Adrenal gland (tissue), 9 donors: ENCODE measurements at regions not wholly inside any gene's neighbourhood (a gene's known extent, or its start where the extent isn't known, plus 50 kb on each side); places are given as distances from the start of the nearest gene placed in this dataset.

Source experiments
- DNase-seq, 7 donors: peaks; one replicate each; pipeline ENCODE4 v3.0.0-alpha.2; 2019 to 2020
- H3K27ac ChIP-seq, 5 donors: fragments of 200-600 bp; sonication (generic) in 4 of 5; 1 replicate in 3 of 5; 2 replicates in 2 of 5; pipeline versions ENCODE4 v1.5.1 to v1.8.0; 2016 to 2020; ENCODE audit warnings: mild to moderate bottlenecking in 1 of 5
- H3K27me3 ChIP-seq: fragments of 200-600 bp; 2 replicates; pipeline ENCODE4 v1.8.0; 2021
- H3K36me3 ChIP-seq, 2 donors: fragments of 200-600 bp; replicated peaks in 1 of 2; 1 replicate in 1 of 2; 2 replicates in 1 of 2; pipeline versions ENCODE4 v1.5.1 to v1.8.0; 2018 to 2022
- H3K4me1 ChIP-seq, 2 donors: fragments of 200-600 bp; replicated peaks in 1 of 2; 1 replicate in 1 of 2; 2 replicates in 1 of 2; pipeline versions ENCODE4 v1.5.1 to v1.8.0; 2018 to 2021
- H3K4me3 ChIP-seq, 4 donors: fragments of 200-600 bp; sonication (generic) in 3 of 4; one replicate each; pipeline ENCODE4 v1.5.1; 2016 to 2018
- H3K9me3 ChIP-seq, 3 donors: fragments of 200-600 bp; sonication (generic) in 1 of 3; replicated peaks in 1 of 3; 1 replicate in 2 of 3; 2 replicates in 1 of 3; pipeline versions ENCODE4 v1.5.1 to v1.8.0; 2016 to 2021
- POLR2A ChIP-seq, 2 donors: fragments of 450-650 bp; IDR thresholded peaks; one replicate each; pipeline ENCODE4 v1.6.1; 2017; ENCODE audit warnings: antibody characterized with exemption in 2 of 2, mild to moderate bottlenecking in 2 of 2, moderate library complexity in 1 of 2
- WGBS, 4 donors: extraction: QIAGEN DNeasy Blood & Tissue Kit in 2 of 4; methylation state at CpG; one replicate each; pipeline versions ENCODE4 v1.1.5 to v1.1.7; 2013 to 2017; 5-methylcytosine and 5-hydroxymethylcytosine counted together
- intact Hi-C, 2 donors: fragments of 100-400 bp; cut with DNase I; formaldehyde crosslinking; loops; one replicate each; pipeline versions ENCODE4 v1.14.1 to v1.15.0; 2022 to 2023
- TF ChIP-seq, protein P1 (sequence below), 6 experiments: fragments of 450-650 bp in 4 of 6; fragments of 200-600 bp in 2 of 6; sonication (generic) in 1 of 6; IDR thresholded peaks; 1 replicate in 5 of 6; 2 replicates in 1 of 6; pipeline versions ENCODE4 v1.5.1 to v1.8.0; 2016 to 2021; ENCODE audit warnings: antibody characterized with exemption in 6 of 6, mild to moderate bottlenecking in 2 of 6, moderate library complexity in 1 of 6
- donor health status: healthy with polysubstance abuse.
- donor health status: Bipolar disorder and iron deficiency.
- donor health status: DM: yes; HTN: yes; CAD: no.
- donor health status: DM: no; HTN: no; CAD: no.
- donor health status: DM: no; HTN: no; CAD: no.

DNA sequence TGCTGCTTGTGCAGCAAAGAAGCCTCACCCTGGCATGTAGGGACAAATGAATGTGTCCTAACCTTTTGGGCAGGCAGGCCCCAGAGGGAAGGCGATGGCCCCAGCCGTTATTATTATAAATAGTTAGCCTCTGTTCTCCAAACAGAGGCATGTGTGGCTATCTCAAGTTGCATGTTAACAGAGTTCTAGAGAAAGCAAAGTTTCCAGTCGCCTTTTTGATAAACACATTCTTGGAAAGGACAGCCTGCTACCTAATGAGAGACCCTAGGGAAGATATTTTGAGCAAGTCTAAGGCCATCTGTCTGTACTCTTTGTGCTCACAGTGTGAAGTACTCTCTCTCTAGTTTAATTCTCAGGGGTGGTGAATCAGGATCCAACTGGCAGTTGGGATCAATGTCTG is 97.4 kb upstream of the FHL2 start:
- intact Hi-C loops, result no loop called here
- peak overlapping the region in 1 of 5 donors; percentile 81 for H3K27ac ChIP-seq
- DNase-seq, result no peak
- peaks cover 0 to 8% (median 0%) of the 10 kb centered on the region in 3 donors for H3K9me3 ChIP-seq
- H3K4me3 ChIP-seq, result no peak overlapping the region
- no peaks in the 10 kb centered on the region for H3K36me3 ChIP-seq
- TF ChIP-seq, protein P1, sequence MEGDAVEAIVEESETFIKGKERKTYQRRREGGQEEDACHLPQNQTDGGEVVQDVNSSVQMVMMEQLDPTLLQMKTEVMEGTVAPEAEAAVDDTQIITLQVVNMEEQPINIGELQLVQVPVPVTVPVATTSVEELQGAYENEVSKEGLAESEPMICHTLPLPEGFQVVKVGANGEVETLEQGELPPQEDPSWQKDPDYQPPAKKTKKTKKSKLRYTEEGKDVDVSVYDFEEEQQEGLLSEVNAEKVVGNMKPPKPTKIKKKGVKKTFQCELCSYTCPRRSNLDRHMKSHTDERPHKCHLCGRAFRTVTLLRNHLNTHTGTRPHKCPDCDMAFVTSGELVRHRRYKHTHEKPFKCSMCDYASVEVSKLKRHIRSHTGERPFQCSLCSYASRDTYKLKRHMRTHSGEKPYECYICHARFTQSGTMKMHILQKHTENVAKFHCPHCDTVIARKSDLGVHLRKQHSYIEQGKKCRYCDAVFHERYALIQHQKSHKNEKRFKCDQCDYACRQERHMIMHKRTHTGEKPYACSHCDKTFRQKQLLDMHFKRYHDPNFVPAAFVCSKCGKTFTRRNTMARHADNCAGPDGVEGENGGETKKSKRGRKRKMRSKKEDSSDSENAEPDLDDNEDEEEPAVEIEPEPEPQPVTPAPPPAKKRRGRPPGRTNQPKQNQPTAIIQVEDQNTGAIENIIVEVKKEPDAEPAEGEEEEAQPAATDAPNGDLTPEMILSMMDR (IDR thresholded peaks at IDR 0.05), result no peak
- TF ChIP-seq POLR2A (IDR thresholded peaks at IDR 0.05), result no peak
- no peaks in the 10 kb centered on the region for H3K27me3 ChIP-seq
- 65 to 73% (median 69%) methylated on average over 3 of the region's 3 CpGs for WGBS, 4 donors
- no peaks in the 10 kb centered on the region for H3K4me1 ChIP-seq

DNA sequence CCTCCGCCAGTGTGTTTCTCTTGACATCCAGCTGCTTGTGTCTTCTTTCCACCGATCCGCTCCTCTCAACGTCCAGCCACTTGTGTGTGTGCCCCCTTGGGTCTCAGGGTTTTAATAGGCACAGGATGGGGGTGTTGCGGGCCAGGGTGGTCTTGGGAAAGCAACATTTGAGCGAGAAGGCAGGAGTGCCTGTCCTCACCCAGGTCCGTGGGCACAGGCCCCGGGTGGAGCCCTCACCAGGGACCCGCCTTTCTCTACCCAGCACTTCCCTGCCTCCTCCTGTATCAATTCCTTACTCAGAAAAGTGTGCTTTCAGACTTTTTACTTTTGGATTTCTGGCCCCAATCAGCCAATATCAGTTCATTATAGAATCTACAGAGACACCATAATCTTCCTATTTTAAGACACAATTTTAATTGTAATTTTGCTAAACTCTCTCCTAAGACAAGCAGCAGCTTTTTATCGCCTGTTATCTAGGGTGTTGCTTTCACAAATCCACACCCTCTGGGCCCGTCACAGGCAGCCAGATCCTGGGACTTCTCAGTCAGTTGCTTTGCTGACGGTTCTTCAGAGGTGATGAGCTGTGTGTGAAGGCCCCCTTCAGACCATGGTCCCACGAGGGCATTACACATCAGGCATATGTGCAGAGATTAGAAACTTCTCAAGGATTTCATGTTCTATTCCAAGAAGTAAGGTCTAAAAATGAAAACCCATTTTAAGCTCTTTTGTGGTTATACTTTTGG is 96.0 kb upstream of the FHL2 start:
- H3K4me3 ChIP-seq, result no peak overlapping the region
- 84 to 86% (median 85%) methylated on average over 13 of the region's 13 CpGs for WGBS, 4 donors
- peaks cover 0 to 8% (median 0%) of the 10 kb centered on the region in 3 donors for H3K9me3 ChIP-seq
- intact Hi-C loops, result no loop called here
- H3K27ac ChIP-seq, result peak overlapping the region in 1 of 5 donors; percentile 40
- no peaks in the 10 kb centered on the region for H3K36me3 ChIP-seq
- no peaks in the 10 kb centered on the region for H3K4me1 ChIP-seq
- DNase-seq, result no peak
- TF ChIP-seq, protein P1 (IDR thresholded peaks at IDR 0.05), result no peak
- TF ChIP-seq POLR2A (IDR thresholded peaks at IDR 0.05), result no peak
- H3K27me3 ChIP-seq, result no peaks in the 10 kb centered on the region

DNA sequence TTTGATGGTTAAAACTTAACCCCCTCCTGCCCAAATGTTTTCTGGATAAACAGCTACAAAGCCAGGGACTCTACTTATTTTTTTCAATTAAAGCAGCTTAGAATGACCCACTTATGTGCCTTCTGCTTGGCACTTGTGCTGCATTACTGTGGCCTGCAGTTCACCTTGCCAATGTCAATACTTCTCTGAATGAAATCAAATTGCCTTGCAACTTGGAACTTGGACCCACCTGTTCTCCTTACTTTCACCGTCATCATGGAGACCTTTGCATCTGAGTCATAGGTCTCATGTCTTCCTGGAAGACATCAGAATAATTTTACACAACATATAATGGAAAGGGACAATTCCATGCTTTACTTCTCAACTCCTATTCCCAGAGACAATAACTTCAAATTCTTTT is 92.1 kb upstream of the FHL2 start:
- DNase-seq, result no peak
- 84 to 90% (median 87%) methylated on average over 1 of the region's 1 CpG for WGBS, 4 donors
- H3K9me3 ChIP-seq, result peaks cover 0 to 8% (median 0%) of the 10 kb centered on the region in 3 donors
- H3K27ac ChIP-seq, result no peak overlapping the region
- no peak for TF ChIP-seq POLR2A (IDR thresholded peaks at IDR 0.05)
- TF ChIP-seq, protein P1 (IDR thresholded peaks at IDR 0.05), result no peak
- peaks cover 0 to 6% of the 10 kb centered on the region in 2 donors for H3K4me1 ChIP-seq
- no peaks in the 10 kb centered on the region for H3K27me3 ChIP-seq
- H3K36me3 ChIP-seq, result no peaks in the 10 kb centered on the region
- intact Hi-C loops, result no loop called here
- no peak overlapping the region for H3K4me3 ChIP-seq

DNA sequence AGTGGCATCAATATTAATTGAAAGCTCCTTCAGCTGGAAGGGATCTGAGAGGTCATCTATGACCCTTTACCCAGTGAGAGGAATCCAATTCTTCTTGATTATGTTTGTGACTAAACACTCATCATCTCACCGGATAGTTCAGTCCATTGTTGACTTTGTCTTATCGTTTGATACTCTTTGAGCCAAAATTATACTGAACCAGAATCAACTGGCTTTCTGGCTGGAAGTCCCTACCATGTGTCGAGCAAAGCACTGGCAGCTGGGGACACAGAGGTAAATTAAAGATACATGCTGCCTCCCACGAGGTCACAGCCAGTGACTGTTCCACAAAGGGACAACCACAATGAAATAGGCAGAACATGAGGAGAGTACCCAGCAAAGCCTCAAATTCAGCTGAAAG is 91.4 kb upstream of the FHL2 start:
- no peak for TF ChIP-seq POLR2A (IDR thresholded peaks at IDR 0.05)
- TF ChIP-seq, protein P1 (IDR thresholded peaks at IDR 0.05), result no peak
- H3K4me3 ChIP-seq, result no peak overlapping the region
- H3K27ac ChIP-seq, result peak overlapping the region in 1 of 5 donors; percentile 17
- peaks cover 0 to 6% of the 10 kb centered on the region in 2 donors for H3K4me1 ChIP-seq
- H3K9me3 ChIP-seq, result peaks cover 0 to 8% (median 0%) of the 10 kb centered on the region in 3 donors
- H3K27me3 ChIP-seq, result no peaks in the 10 kb centered on the region
- intact Hi-C loops, result no loop called here
- 56 to 61% (median 60%) methylated on average over 4 of the region's 4 CpGs for WGBS, 4 donors
- no peak for DNase-seq
- no peaks in the 10 kb centered on the region for H3K36me3 ChIP-seq
